ENCODE measurements at regions not wholly inside any gene's neighbourhood (a gene's known extent, or its start where the extent isn't known, plus 50 kb on each side); places are given as distances from the start of the nearest gene placed in this dataset.

DNA sequence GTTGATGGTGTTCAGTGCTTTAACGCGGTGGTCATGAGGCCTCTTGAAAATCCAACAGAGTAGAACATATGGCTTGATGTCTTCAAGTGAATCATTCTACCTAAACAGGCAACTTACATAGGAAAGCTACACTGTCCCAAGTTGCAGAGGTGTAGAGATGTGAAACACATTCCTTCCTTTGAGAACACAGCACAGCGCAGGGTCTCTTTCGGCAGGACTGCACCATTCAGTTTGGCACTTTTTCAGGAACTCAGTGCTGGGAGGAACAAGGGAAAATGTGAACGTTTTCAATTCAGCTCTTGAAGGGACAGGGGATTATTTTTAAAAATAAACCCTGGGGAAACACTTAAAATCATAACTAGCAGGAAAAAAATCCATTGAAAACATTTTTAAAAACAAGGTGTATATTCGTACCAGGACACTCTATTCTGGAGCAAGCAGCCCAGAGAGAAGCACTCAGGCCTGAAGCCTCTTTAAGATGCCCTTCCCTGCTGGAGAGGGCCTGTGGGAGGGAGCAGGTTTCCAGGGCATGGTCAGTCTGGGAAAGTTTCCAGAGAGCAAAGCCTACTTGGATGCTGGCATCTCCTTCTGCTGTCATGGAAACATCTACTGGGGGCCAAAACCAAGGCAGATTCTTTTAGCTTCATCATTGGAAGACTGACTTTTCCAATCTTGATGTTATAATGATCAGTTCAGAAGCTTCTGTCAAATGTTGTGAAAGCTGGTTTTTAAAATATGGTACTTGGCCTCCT, 60.4 kb upstream of the NPVF start:
- Mint-ChIP-seq H3K4me1 (ENCODE audit: unreplicated experiment) (no peaks in the 10 kb centered on the region), H3K9me3 (ENCODE audit: unreplicated experiment) (no peaks in the 10 kb centered on the region), H3K4me3 (ENCODE audit: unreplicated experiment) (no peak overlapping the region), H3K36me3 (ENCODE audit: low read depth, unreplicated experiment) (no peaks in the 10 kb centered on the region), H3K27me3 (ENCODE audit: unreplicated experiment) (peaks cover 3% of the 10 kb centered on the region), H3K27ac (ENCODE audit: unreplicated experiment) (no peak overlapping the region)
- DNase-seq (ENCODE audit: low spot score): no peak
- TF ChIP-seq, protein P1, sequence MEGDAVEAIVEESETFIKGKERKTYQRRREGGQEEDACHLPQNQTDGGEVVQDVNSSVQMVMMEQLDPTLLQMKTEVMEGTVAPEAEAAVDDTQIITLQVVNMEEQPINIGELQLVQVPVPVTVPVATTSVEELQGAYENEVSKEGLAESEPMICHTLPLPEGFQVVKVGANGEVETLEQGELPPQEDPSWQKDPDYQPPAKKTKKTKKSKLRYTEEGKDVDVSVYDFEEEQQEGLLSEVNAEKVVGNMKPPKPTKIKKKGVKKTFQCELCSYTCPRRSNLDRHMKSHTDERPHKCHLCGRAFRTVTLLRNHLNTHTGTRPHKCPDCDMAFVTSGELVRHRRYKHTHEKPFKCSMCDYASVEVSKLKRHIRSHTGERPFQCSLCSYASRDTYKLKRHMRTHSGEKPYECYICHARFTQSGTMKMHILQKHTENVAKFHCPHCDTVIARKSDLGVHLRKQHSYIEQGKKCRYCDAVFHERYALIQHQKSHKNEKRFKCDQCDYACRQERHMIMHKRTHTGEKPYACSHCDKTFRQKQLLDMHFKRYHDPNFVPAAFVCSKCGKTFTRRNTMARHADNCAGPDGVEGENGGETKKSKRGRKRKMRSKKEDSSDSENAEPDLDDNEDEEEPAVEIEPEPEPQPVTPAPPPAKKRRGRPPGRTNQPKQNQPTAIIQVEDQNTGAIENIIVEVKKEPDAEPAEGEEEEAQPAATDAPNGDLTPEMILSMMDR (IDR thresholded peaks at IDR 0.05; ENCODE audit: unreplicated experiment): no peak

DNA sequence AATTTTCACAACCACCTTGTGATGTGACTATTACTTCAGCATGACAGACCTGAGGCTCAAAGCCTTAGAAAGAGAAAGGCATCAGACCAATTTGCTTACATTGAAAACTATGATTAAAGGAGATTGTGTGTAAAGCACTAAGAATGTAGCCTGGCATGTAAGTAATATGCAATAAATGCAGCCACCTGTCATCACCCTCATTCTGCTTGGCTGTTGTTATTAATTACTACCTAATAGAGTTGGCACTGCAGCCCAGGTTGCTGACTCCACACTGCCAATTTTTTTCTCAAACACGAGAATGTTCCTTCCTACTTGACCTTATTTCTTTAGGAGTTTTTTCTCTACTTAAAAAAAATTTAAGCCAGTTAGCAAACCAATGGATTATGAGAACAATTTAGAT, 61.2 kb upstream of the NPVF start:
- Mint-ChIP-seq H3K4me1 (ENCODE audit: unreplicated experiment) (no peaks in the 10 kb centered on the region), H3K27me3 (ENCODE audit: unreplicated experiment) (peaks cover 1% of the 10 kb centered on the region), H3K27ac (ENCODE audit: unreplicated experiment) (no peak overlapping the region), H3K9me3 (ENCODE audit: unreplicated experiment) (no peaks in the 10 kb centered on the region), H3K4me3 (ENCODE audit: unreplicated experiment) (no peak overlapping the region), H3K36me3 (ENCODE audit: low read depth, unreplicated experiment) (no peaks in the 10 kb centered on the region)
- DNase-seq (ENCODE audit: low spot score): no peak
- TF ChIP-seq, protein P1 (IDR thresholded peaks at IDR 0.05; ENCODE audit: unreplicated experiment): no peak

DNA sequence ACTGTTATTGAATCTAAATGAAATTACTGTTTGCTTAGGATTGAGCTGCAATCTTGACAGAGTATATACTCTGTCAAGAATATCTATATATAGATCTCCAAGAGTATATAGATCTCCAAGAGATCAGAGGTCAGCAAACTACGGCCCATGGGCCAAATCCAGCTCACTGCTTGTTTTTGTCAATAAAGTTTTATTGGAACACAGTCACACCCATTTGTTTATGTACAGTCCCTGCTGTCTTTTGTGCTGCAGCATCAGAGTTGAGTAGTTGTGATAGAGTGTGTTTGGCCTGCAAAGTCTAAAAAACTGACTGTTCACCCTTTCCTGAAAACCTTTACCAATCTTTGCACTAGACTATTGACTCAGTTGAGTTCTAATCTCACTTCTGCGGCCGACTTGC, 66.3 kb upstream of the NPVF start:
- H3K27me3 Mint-ChIP-seq (ENCODE audit: unreplicated experiment): peaks cover 1% of the 10 kb centered on the region
- H3K9me3 Mint-ChIP-seq (ENCODE audit: unreplicated experiment): no peaks in the 10 kb centered on the region
- H3K36me3 Mint-ChIP-seq (ENCODE audit: low read depth, unreplicated experiment): no peaks in the 10 kb centered on the region
- H3K4me3 Mint-ChIP-seq (ENCODE audit: unreplicated experiment): no peak overlapping the region
- H3K4me1 Mint-ChIP-seq (ENCODE audit: unreplicated experiment): no peaks in the 10 kb centered on the region
- TF ChIP-seq, protein P1 (IDR thresholded peaks at IDR 0.05; ENCODE audit: unreplicated experiment): no peak
- DNase-seq (ENCODE audit: low spot score): no peak
- H3K27ac Mint-ChIP-seq (ENCODE audit: unreplicated experiment): no peak overlapping the region

DNA sequence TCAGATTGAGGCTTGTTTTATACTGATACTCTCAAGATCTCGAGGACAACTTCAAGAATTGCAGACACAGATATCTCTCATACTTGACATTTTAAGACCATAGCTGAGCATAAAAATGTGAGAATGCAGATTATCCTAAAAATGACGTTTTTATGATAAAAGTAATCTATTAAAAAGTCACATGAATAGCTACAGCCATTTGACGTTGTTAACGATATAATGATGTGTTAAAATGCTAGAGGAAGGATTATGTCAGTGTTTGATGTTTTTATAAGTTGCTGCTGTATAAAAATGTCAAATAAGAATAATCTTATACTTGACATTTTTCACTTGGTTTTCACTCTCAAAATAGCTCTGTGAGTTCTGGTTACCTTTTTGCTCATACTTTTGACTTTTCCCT, 67.1 kb upstream of the NPVF start:
- TF ChIP-seq, protein P1 (IDR thresholded peaks at IDR 0.05; ENCODE audit: unreplicated experiment): no peak
- H3K36me3 Mint-ChIP-seq (ENCODE audit: low read depth, unreplicated experiment): no peaks in the 10 kb centered on the region
- H3K4me3 Mint-ChIP-seq (ENCODE audit: unreplicated experiment): no peak overlapping the region
- peaks cover 1% of the 10 kb centered on the region for H3K27me3 Mint-ChIP-seq (ENCODE audit: unreplicated experiment)
- DNase-seq (ENCODE audit: low spot score): no peak
- no peaks in the 10 kb centered on the region for H3K4me1 Mint-ChIP-seq (ENCODE audit: unreplicated experiment)
- no peak overlapping the region for H3K27ac Mint-ChIP-seq (ENCODE audit: unreplicated experiment)
- H3K9me3 Mint-ChIP-seq (ENCODE audit: unreplicated experiment): no peaks in the 10 kb centered on the region

DNA sequence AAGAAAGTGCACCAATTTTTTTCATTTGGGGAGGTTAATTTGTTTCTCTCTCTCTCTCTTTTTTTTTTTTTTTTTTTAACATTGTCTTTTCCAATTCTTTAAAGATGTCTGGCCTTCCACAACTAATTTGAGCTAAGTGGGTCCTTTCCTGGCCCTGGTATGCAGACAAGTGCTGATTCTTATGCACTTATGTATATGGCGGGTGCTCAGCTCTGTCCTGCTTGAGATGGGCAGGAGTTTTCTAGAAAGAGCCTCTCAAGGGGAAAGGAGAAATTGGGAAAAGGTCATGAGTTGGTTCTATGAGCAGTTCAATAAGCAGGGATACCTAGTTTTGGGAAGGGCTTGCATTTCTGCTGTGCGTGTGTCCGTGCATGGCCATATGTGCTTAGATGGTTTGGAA, 67.8 kb upstream of the NPVF start:
- Mint-ChIP-seq H3K36me3 (ENCODE audit: low read depth, unreplicated experiment) (no peaks in the 10 kb centered on the region), H3K27ac (ENCODE audit: unreplicated experiment) (no peak overlapping the region), H3K27me3 (ENCODE audit: unreplicated experiment) (peaks cover 1% of the 10 kb centered on the region), H3K9me3 (ENCODE audit: unreplicated experiment) (no peaks in the 10 kb centered on the region), H3K4me3 (ENCODE audit: unreplicated experiment) (no peak overlapping the region), H3K4me1 (ENCODE audit: unreplicated experiment) (no peaks in the 10 kb centered on the region)
- TF ChIP-seq, protein P1 (IDR thresholded peaks at IDR 0.05; ENCODE audit: unreplicated experiment): no peak
- no peak for DNase-seq (ENCODE audit: low spot score)
